ENCODE measurements at regions not wholly inside any gene's neighbourhood (a gene's known extent, or its start where the extent isn't known, plus 50 kb on each side); places are given as distances from the start of the nearest gene placed in this dataset.

- H3K4ac ChIP-seq (replicated peaks; ENCODE audit: insufficient read length, low read depth, low read length), result no peak overlapping the region
- H3K36me3 ChIP-seq (ENCODE audit: control insufficient read depth in 2 of 4, insufficient read depth in 4 of 4, low read length in 3 of 4), result no peaks in the 10 kb centered on the region
- H4K91ac ChIP-seq (replicated peaks; ENCODE audit: insufficient read length, low read length), result no peak overlapping the region
- H4K5ac ChIP-seq (ENCODE audit: insufficient read length, low read depth, low read length), result no peak overlapping the region
- no peaks in the 10 kb centered on the region for H3K79me1 ChIP-seq (ENCODE audit: low read depth, low read length)
- no peaks in the 10 kb centered on the region for H3K9me3 ChIP-seq (ENCODE audit: insufficient read depth in 2 of 2, low read depth in 1 of 2, low read length in 1 of 2)
- no peak overlapping the region for H2BK15ac ChIP-seq (ENCODE audit: low read length)
- H3K4me1 ChIP-seq (replicated peaks in 1 of 4; ENCODE audit: control insufficient read depth in 3 of 4, insufficient read depth in 4 of 4, low read length in 3 of 4), result no peaks in the 10 kb centered on the region
- no peak for DNase-seq (ENCODE audit: low read depth in 1 of 2, low spot score in 2 of 2)
- H4K20me1 ChIP-seq (replicated peaks in 1 of 2; ENCODE audit: control insufficient read depth in 1 of 2, insufficient read depth in 2 of 2, low read length in 2 of 2), result no peaks in the 10 kb centered on the region
- no peak overlapping the region for H3K4me2 ChIP-seq (ENCODE audit: insufficient read depth in 1 of 2, low read depth in 2 of 2, low read length in 2 of 2)
- H2AFZ ChIP-seq (ENCODE audit: low read length), result no peak overlapping the region
- no peaks in the 10 kb centered on the region for H3K79me2 ChIP-seq (ENCODE audit: control insufficient read depth in 1 of 2, insufficient read depth in 2 of 2, low read length in 2 of 2)
- no peak overlapping the region for H3K14ac ChIP-seq (ENCODE audit: insufficient read length)
- no peaks in the 10 kb centered on the region for H3K27me3 ChIP-seq (replicated peaks in 1 of 4; ENCODE audit: control insufficient read depth in 3 of 4, extremely low read depth in 1 of 4, insufficient read depth in 3 of 4, low read length in 3 of 4)
- WGBS, 2 experiments (ENCODE audit: extremely low coverage in 1 of 2, insufficient coverage in 1 of 2, insufficient read length in 1 of 2, insufficient replicate concordance in 2 of 2, low coverage in 1 of 2, low lambda C conversion rate in 2 of 2, missing lambda C conversion rate in 1 of 2), result 85% methylated on average over 5 of the region's 5 CpGs; no CpG with 5 or more reads in 1 of the 2 experiments
- H2BK12ac ChIP-seq (ENCODE audit: low read depth, low read length), result no peak overlapping the region
- H3K23ac ChIP-seq (ENCODE audit: insufficient read length), result no peak overlapping the region
- no peak overlapping the region for H3K27ac ChIP-seq (ENCODE audit: low read depth, low read length)
- no peak overlapping the region for H2AK5ac ChIP-seq (ENCODE audit: low read depth, low read length)
- no peak overlapping the region for H2BK120ac ChIP-seq (replicated peaks; ENCODE audit: low read depth, low read length)
- no peak overlapping the region for H2BK5ac ChIP-seq (ENCODE audit: low read depth, low read length)
- no peak overlapping the region for H2BK20ac ChIP-seq (ENCODE audit: low read length)
- H3K23me2 ChIP-seq (ENCODE audit: low read depth, low read length), result no peaks in the 10 kb centered on the region
- ChIA-PET POLR2A (ENCODE audit: partially characterized antibody) (no interaction called here), CTCF (ENCODE audit: partially characterized antibody) (interaction anchor here (0.8 to 2.2 kb wide), 3 partner anchors 122 to 272 kb away, joined by 3 to 4 read pairs (median 4); no protein-coding TSS in a partner anchor)
- H3K4me3 ChIP-seq (ENCODE audit: extremely low read depth in 1 of 4, insufficient read depth in 2 of 4, low read depth in 3 of 4, low read length in 4 of 4), result no peak overlapping the region
- no peak overlapping the region for H3K18ac ChIP-seq (ENCODE audit: extremely low read depth, low read length)
- no peak overlapping the region for H4K8ac ChIP-seq (ENCODE audit: extremely low read depth, insufficient read depth, low read length)
- H3K56ac ChIP-seq (replicated peaks; ENCODE audit: insufficient read length, low read depth, low read length), result no peak overlapping the region
- FAIRE-seq, result no peak
- H3K9ac ChIP-seq (replicated peaks in 1 of 4; ENCODE audit: extremely low read depth in 1 of 4, low read depth in 3 of 4, low read length in 3 of 4), result no peak overlapping the region
- TF ChIP-seq HDAC2 (IDR thresholded peaks at IDR 0.05; ENCODE audit: borderline replicate concordance in 1 of 2, low read depth in 2 of 2, low read length in 2 of 2) (no peak), SP4 (IDR thresholded peaks at IDR 0.05; ENCODE audit: low read length) (no peak), MAFK (IDR thresholded peaks at IDR 0.05; ENCODE audit: low read depth, low read length) (no peak), TBP (IDR thresholded peaks at IDR 0.05; ENCODE audit: low read depth, low read length) (no peak), TEAD4 (IDR thresholded peaks at IDR 0.05; ENCODE audit: low read depth, low read length) (no peak), HDAC6 (IDR thresholded peaks at IDR 0.05; ENCODE audit: low read depth, low read length) (no peak), SP2 (IDR thresholded peaks at IDR 0.05; ENCODE audit: low read length) (no peak), BRCA1 (IDR thresholded peaks at IDR 0.05; ENCODE audit: low read depth, low read length) (no peak), E2F6 (IDR thresholded peaks at IDR 0.05) (no peak), KDM1A (IDR thresholded peaks at IDR 0.05; ENCODE audit: borderline replicate concordance, low read length) (no peak), SRF (IDR thresholded peaks at IDR 0.05; ENCODE audit: low read depth, low read length) (no peak), GTF2F1 (IDR thresholded peaks at IDR 0.05; ENCODE audit: borderline replicate concordance, low read depth, low read length) (no peak)
Observed at GRCh38 chr6:150689900-150690590, 90.4 kb downstream of the PLEKHG1 start.

Measured in H1 (cell line).